Calu3 (cell line): ENCODE measurements at regions not wholly inside any gene's neighbourhood (a gene's known extent, or its start where the extent isn't known, plus 50 kb on each side); places are given as distances from the start of the nearest gene placed in this dataset.

ENCODE experiments used
- BruUV-seq: library from RNA; stranded (reverse); fragments of 400-500 nt; replicated peaks from 2 replicates; lab custom pipeline; 2021; lab: Mats Ljungman, UMichigan
- CTCF ChIA-PET: fragments of 300-600 bp; sonication (Branson Sonifier 250); formaldehyde crosslinking; loops from one replicate; lab custom pipeline; 2022; ENCODE audit warnings: antibody characterized with exemption; lab: Charles Lee
- DNase-seq: peaks from one replicate; pipeline ENCODE4 v3.0.0; 2022
- H3K27ac Mint-ChIP-seq: one replicate; pipeline ENCODE4 v1.8.0; 2022; ENCODE audit warnings: mixed read lengths; ENCODE audit not compliant: unreplicated experiment
- H3K27me3 Mint-ChIP-seq: one replicate; pipeline ENCODE4 v1.8.0; 2022; ENCODE audit warnings: mixed read lengths; ENCODE audit not compliant: unreplicated experiment
- H3K36me3 Mint-ChIP-seq: one replicate; pipeline ENCODE4 v1.8.0; 2022; ENCODE audit warnings: mild to moderate bottlenecking, moderate library complexity, mixed read lengths; ENCODE audit not compliant: insufficient read depth, unreplicated experiment
- H3K4me1 Mint-ChIP-seq: one replicate; pipeline ENCODE4 v1.8.0; 2022; ENCODE audit warnings: mild to moderate bottlenecking, low read depth, mixed read lengths; ENCODE audit not compliant: unreplicated experiment
- H3K4me3 Mint-ChIP-seq: one replicate; pipeline ENCODE4 v1.8.0; 2022; ENCODE audit warnings: mild to moderate bottlenecking, low read depth, moderate library complexity, mixed read lengths; ENCODE audit not compliant: unreplicated experiment
- H3K9me3 Mint-ChIP-seq: one replicate; pipeline ENCODE4 v1.8.0; 2022; ENCODE audit warnings: low read depth, mixed read lengths; ENCODE audit not compliant: unreplicated experiment
- intact Hi-C: fragments of 100-400 bp; cut with micrococcal nuclease; formaldehyde crosslinking; loops from one replicate; pipeline ENCODE4 v1.10.0; 2022; ENCODE audit not compliant: unreplicated experiment
- TF ChIP-seq, protein P1 (sequence below): fragments of 200-600 bp; IDR thresholded peaks from one replicate; pipeline ENCODE4 v1.8.0; 2022; ENCODE audit warnings: antibody characterized with exemption; ENCODE audit not compliant: unreplicated experiment

DNA sequence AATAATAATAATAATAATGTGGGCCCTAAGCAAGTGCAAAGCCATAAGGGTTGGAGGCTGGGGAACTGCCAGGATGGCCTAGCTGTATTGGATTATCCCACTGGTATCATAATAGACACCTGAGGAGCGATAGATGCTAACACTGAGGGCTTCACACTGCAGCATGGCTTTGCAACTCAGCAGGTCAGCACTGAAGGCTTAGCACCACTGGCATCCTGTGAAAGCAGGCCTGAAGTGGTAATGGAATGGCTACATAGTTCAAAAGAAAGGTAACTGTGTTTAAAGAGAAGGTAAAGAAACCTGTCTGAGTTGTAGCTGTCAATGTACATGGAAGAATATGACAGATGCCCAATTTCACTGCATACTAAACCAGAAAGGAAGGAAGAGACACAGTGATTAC is 359.0 kb downstream of the OSTF1 start:
- DNase-seq = no peak
- Mint-ChIP-seq H3K36me3 (no peaks in the 10 kb centered on the region), H3K4me1 (no peaks in the 10 kb centered on the region), H3K4me3 (no peak overlapping the region), H3K27ac (no peak overlapping the region), H3K27me3 (peaks cover 49% of the 10 kb centered on the region), H3K9me3 (no peaks in the 10 kb centered on the region)
- CTCF ChIA-PET = interaction anchor here (0.6 kb wide), 1 partner anchor 277 kb away, joined by 4 read pairs; no protein-coding TSS in a partner anchor
- intact Hi-C loops = no loop called here
- no TSS peak for BruUV-seq
- TF ChIP-seq, protein P1, sequence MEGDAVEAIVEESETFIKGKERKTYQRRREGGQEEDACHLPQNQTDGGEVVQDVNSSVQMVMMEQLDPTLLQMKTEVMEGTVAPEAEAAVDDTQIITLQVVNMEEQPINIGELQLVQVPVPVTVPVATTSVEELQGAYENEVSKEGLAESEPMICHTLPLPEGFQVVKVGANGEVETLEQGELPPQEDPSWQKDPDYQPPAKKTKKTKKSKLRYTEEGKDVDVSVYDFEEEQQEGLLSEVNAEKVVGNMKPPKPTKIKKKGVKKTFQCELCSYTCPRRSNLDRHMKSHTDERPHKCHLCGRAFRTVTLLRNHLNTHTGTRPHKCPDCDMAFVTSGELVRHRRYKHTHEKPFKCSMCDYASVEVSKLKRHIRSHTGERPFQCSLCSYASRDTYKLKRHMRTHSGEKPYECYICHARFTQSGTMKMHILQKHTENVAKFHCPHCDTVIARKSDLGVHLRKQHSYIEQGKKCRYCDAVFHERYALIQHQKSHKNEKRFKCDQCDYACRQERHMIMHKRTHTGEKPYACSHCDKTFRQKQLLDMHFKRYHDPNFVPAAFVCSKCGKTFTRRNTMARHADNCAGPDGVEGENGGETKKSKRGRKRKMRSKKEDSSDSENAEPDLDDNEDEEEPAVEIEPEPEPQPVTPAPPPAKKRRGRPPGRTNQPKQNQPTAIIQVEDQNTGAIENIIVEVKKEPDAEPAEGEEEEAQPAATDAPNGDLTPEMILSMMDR = no peak

DNA sequence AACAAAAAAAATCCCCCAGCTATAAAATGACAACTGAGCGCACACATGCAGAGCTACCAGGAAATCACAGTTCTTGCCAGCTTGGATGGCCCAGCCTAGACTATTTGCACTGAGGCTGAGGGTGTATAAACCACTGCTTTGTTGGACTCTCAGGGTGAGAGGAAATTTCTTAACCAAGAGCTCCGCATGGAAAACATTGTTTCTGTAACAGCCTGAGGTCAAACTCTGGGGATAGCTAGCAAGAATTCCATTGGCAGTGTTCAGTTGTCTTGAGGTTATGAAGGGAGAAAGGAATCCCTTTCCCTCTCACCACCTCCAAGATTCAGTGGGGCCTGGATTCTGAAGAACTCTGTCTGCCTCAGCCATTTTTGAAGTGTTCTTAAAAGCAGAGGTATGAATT is 360.0 kb downstream of the OSTF1 start:
- Mint-ChIP-seq H3K4me1 (no peaks in the 10 kb centered on the region), H3K36me3 (no peaks in the 10 kb centered on the region), H3K9me3 (no peaks in the 10 kb centered on the region), H3K27me3 (peaks cover 57% of the 10 kb centered on the region), H3K27ac (no peak overlapping the region), H3K4me3 (no peak overlapping the region)
- TF ChIP-seq, protein P1 = no peak
- CTCF ChIA-PET = no interaction called here
- DNase-seq = no peak
- BruUV-seq = no TSS peak
- intact Hi-C loops = no loop called here

DNA sequence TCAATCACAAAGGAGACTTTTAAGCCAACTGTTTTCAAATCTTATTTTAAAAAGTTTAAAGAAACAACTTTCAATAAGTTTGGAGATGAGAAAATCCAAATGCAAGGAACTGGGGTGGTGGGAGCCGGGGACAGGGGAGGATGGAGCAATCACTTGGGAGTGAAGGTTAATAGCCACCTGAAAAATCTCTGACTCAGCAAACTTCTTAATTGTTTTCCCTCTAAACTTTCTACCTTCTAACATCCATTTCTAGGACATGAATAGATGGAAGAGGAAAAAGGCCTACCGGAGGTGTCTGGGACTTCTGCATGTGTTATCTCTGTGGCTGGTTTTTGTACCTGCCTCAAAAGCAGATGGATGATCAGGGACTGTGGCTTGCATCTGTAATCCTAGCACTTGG is 360.6 kb downstream of the OSTF1 start:
- H3K4me1 Mint-ChIP-seq = no peaks in the 10 kb centered on the region
- TF ChIP-seq, protein P1 = no peak
- CTCF ChIA-PET = no interaction called here
- H3K9me3 Mint-ChIP-seq = no peaks in the 10 kb centered on the region
- H3K4me3 Mint-ChIP-seq = no peak overlapping the region
- H3K27me3 Mint-ChIP-seq = peaks cover 63% of the 10 kb centered on the region
- H3K36me3 Mint-ChIP-seq = no peaks in the 10 kb centered on the region
- DNase-seq = no peak
- intact Hi-C loops = no loop called here
- BruUV-seq = no TSS peak
- H3K27ac Mint-ChIP-seq = no peak overlapping the region

- no peak for DNase-seq
- TF ChIP-seq, protein P1 = no peak
- Mint-ChIP-seq H3K9me3 (no peaks in the 10 kb centered on the region), H3K4me3 (no peak overlapping the region), H3K4me1 (no peaks in the 10 kb centered on the region), H3K36me3 (no peaks in the 10 kb centered on the region), H3K27ac (no peak overlapping the region), H3K27me3 (peaks cover 68% of the 10 kb centered on the region)
- CTCF ChIA-PET = no interaction called here
- intact Hi-C loops = no loop called here
- no TSS peak for BruUV-seq
Measured at GRCh38 chr9:75451045-75451444, 362.7 kb downstream of the OSTF1 start.
